OCI-LY3 (cell line): ENCODE measurements at regions not wholly inside any gene's neighbourhood (a gene's known extent, or its start where the extent isn't known, plus 50 kb on each side); places are given as distances from the start of the nearest gene placed in this dataset.

Source experiments
- H2AFZ ChIP-seq: fragments of 200-600, 300-600 bp; shearing (Covaris generic); 2 replicates; pipeline ENCODE4 v1.6.0; 2014; ENCODE audit warnings: antibody characterized with exemption, low read depth, low read length
- H3K27ac ChIP-seq: fragments of 200-600, 300-600 bp; sonication (generic); 2 replicates; pipeline ENCODE4 v1.5.1; 2014; ENCODE audit warnings: mild to moderate bottlenecking, low read length, moderate library complexity, mixed read lengths
- H3K27me3 ChIP-seq: fragments of 200-600, 300-600 bp; sonication (generic); 2 replicates; pipeline ENCODE4 v1.6.1; 2014; ENCODE audit warnings: low read depth, low read length, mixed read lengths
- H3K36me3 ChIP-seq: fragments of 200-600, 300-600 bp; sonication (generic); replicated peaks from 2 replicates; pipeline ENCODE3; 2014; ENCODE audit warnings: low read depth, low read length, mixed read lengths
- H3K4me1 ChIP-seq: fragments of 300-600, 200-600 bp; sonication (generic); 2 replicates; pipeline ENCODE4 v1.6.1; 2014; ENCODE audit warnings: low read length, mixed read lengths
- H3K4me2 ChIP-seq: fragments of 200-600, 300-600 bp; sonication (generic); 2 replicates; pipeline ENCODE4 v1.6.1; 2014; ENCODE audit warnings: low read length, mixed read lengths
- H3K4me3 ChIP-seq: fragments of 300-600, 200-600 bp; sonication (generic); 2 replicates; pipeline ENCODE4 v1.5.1; 2014; ENCODE audit warnings: antibody characterized with exemption, mild to moderate bottlenecking, low read length, moderate library complexity
- H3K79me2 ChIP-seq: fragments of 300-600, 200-600 bp; shearing (Covaris generic); 2 replicates; pipeline ENCODE4 v1.6.1; 2014; ENCODE audit warnings: mild to moderate bottlenecking, low read length, mixed read lengths
- H3K9ac ChIP-seq: fragments of 300-600, 200-600 bp; shearing (Covaris generic); 2 replicates; pipeline ENCODE4 v1.6.0; 2014; ENCODE audit warnings: mild to moderate bottlenecking, low read length, moderate library complexity
- H3K9me3 ChIP-seq: fragments of 200-600, 300-600 bp; shearing (Covaris generic); 2 replicates; pipeline ENCODE4 v1.6.1; 2014; ENCODE audit warnings: low read length, mixed read lengths; ENCODE audit not compliant: insufficient read depth
- H4K20me1 ChIP-seq: fragments of 200-600, 300-600 bp; sonication (generic); 2 replicates; pipeline ENCODE4 v1.6.1; 2016; ENCODE audit warnings: low read length, mixed read lengths; ENCODE audit not compliant: insufficient read depth
- CTCF ChIP-seq: fragments of 200-600, 300-600 bp; sonication (generic); IDR thresholded peaks from 2 replicates; pipeline ENCODE4 v1.5.1; 2014; ENCODE audit warnings: antibody characterized with exemption, low read length, low read depth
- EZH2phosphoT487 ChIP-seq: fragments of 200-600 bp; shearing (Covaris generic); IDR thresholded peaks from 2 replicates; pipeline ENCODE4 v1.6.1; 2018; ENCODE audit warnings: antibody characterized with exemption, mixed run types, low read depth

- Histone ChIP-seq H3K79me2 (no peaks in the 10 kb centered on the region), H3K4me3 (no peak overlapping the region), H3K4me2 (no peak overlapping the region), H3K4me1 (no peaks in the 10 kb centered on the region), H2AFZ (no peak overlapping the region), H4K20me1 (no peaks in the 10 kb centered on the region), H3K27me3 (no peaks in the 10 kb centered on the region; the same call in 1 of the 2 replicates), H3K36me3 (no peaks in the 10 kb centered on the region), H3K27ac (no peak overlapping the region), H3K9me3 (no peaks in the 10 kb centered on the region), H3K9ac (no peak overlapping the region)
- TF ChIP-seq CTCF = no peak
- no peak for TF ChIP-seq EZH2phosphoT487
Measured at GRCh38 chr10:10960534-10960933, 57.1 kb upstream of the CELF2 start.

- no peak overlapping the region for H2AFZ ChIP-seq
- H4K20me1 ChIP-seq = no peaks in the 10 kb centered on the region
- H3K27me3 ChIP-seq = no peaks in the 10 kb centered on the region
- H3K79me2 ChIP-seq = no peaks in the 10 kb centered on the region
- TF ChIP-seq CTCF (no peak), EZH2phosphoT487 (no peak)
- no peaks in the 10 kb centered on the region for H3K9me3 ChIP-seq
- H3K36me3 ChIP-seq = no peaks in the 10 kb centered on the region
- H3K9ac ChIP-seq = no peak overlapping the region
- H3K4me3 ChIP-seq = no peak overlapping the region
- no peak overlapping the region for H3K27ac ChIP-seq
- H3K4me2 ChIP-seq = no peak overlapping the region
- H3K4me1 ChIP-seq = no peaks in the 10 kb centered on the region
Measured at GRCh38 chr10:10961072-10961471, 56.6 kb upstream of the CELF2 start.

- H3K9ac ChIP-seq = no peak overlapping the region
- no peaks in the 10 kb centered on the region for H4K20me1 ChIP-seq
- no peaks in the 10 kb centered on the region for H3K79me2 ChIP-seq
- H3K36me3 ChIP-seq = no peaks in the 10 kb centered on the region
- H3K27ac ChIP-seq = no peak overlapping the region
- TF ChIP-seq EZH2phosphoT487 (no peak), CTCF (no peak)
- H3K4me1 ChIP-seq = no peaks in the 10 kb centered on the region
- no peaks in the 10 kb centered on the region for H3K27me3 ChIP-seq
- no peaks in the 10 kb centered on the region for H3K9me3 ChIP-seq
- H3K4me3 ChIP-seq = no peak overlapping the region
- H2AFZ ChIP-seq = no peak overlapping the region
- H3K4me2 ChIP-seq = no peak overlapping the region
Measured at GRCh38 chr10:10967029-10967428, 50.6 kb upstream of the CELF2 start.

DNA sequence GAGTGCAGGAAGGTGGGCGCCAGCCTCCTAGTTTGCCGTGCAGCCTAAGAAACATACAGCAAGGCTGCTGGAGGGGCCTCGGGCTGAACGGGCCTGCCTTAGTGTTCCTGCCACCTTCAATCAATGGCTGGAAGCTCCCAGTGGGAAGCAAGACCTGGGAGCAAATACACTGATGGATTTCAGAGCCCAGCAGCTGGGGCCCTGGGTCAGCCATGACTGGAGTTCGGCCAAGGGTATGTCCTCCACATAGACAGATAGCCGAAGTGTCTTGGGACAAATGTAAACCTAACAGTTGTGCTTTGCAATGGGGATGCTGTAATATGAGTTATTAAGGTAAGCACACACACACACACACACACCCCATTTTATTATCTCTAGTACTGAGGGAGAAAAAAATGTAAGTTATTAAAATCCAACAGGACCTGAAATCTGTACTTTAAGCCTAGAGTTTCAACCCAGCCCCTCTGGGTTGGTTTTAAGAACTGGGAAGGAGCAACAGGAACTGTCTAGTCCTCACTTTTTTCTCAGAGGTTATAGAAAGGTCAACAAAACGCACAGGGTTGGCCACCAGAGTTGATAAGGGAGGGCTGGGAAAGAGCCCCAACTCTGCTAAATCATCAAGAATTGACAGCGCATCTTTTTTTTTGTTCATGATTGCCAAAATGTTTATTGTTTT, 50.0 kb upstream of the CELF2 start:
- Histone ChIP-seq H3K4me3 (no peak overlapping the region), H3K27ac (no peak overlapping the region), H3K4me1 (no peaks in the 10 kb centered on the region), H3K4me2 (no peak overlapping the region), H3K27me3 (no peaks in the 10 kb centered on the region), H3K9me3 (no peaks in the 10 kb centered on the region), H2AFZ (no peak overlapping the region), H3K79me2 (no peaks in the 10 kb centered on the region), H3K36me3 (no peaks in the 10 kb centered on the region), H4K20me1 (no peaks in the 10 kb centered on the region), H3K9ac (no peak overlapping the region)
- TF ChIP-seq EZH2phosphoT487 (no peak), CTCF (no peak)
